NCI-H1105 treated with DMSO at 0.1 percent for 48 hours (cell line): ENCODE measurements at regions not wholly inside any gene's neighbourhood (a gene's known extent, or its start where the extent isn't known, plus 50 kb on each side); places are given as distances from the start of the nearest gene placed in this dataset.
"Not testable (repeated sequence)": the region's sequence is repeated elsewhere in the genome, so short reads cannot be mapped to it uniquely, and the experiment has no call there.

Experiments used
- DNase-seq: peaks from one replicate; lab custom pipeline; 2025; lab: John Stamatoyannopoulos, UW

DNA sequence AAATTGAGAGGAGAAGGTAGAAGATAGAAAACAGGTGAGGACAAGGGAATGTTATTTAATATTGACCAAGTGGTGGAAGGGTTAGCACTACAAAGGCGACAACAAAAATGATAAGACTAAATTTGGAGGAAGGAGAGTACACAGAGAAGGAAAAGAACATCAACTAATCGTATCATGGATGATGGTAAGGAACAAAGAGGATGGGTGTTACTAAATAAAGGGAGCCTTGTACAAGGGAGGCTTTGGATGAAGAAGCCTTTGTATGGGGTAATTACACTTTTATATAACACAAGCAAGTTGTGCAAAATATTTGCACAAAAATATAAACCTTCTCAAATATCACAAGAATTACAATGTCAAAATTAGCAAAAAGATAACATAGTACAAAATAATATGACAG is 125.7 kb downstream of the ZNF608 start:
- DNase-seq, result no peak

DNA sequence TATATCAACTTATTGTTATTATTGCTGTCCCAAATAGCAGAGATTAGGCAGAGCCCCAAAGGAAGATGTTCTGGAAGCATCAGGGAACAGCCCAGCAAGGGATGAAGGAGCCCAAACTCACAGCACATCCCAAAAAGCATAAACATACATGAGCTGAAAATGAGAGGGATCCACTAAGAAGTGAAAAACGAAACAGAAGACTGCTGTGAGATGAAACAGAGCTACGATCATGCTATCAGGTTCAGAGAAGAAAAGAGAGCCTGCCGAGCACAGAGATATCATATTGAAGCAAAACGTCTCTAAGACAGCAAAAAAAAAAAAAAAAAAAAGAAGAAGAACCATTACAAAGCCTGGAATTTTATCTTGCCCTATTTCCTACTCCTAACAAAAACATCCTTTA is 127.3 kb downstream of the ZNF608 start:
- DNase-seq, result no peak

DNA sequence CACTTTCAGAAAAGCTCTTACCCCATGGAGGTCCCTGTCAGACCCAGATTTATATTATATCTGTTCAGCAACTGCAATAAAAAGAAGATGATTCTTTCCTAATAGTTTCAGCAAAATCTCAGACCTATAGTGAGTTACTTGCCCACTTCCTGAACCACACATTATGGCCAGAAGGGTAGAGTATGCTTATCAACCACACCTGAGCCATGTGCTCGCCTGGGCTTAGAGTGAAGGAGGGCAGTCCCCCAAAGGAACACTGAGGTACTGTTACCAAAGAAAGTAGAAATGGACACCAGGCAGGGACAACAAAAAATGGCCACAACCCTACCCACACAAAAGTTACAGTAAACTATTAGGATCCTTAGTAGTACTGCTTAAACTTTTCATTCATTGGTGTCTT is 128.7 kb downstream of the ZNF608 start:
- no peak for DNase-seq

GRCh38 chr5:124614836-124615385 is 131.5 kb downstream of the ZNF608 start:
- no peak for DNase-seq

DNA sequence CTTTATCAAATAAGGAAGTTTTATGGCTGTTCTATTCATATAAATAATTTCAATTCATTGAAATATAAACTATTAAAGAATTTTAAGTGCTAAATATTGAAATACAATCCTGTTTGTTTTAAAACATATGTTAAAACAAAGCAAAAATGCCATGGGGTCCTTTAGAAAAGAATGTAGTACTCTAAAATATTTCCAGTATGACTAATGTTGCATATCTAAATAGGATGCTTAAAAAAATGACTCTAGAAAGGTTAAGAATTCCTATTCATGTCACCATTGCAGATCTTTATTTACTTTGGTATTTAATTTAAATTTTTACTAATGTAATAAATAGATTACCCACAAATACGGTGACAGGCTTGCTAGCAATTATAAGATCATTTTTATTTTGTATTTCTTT is 132.3 kb downstream of the ZNF608 start:
- DNase-seq, result no peak

- no peak for DNase-seq
Measured at GRCh38 chr5:124613273-124613953, 133.0 kb downstream of the ZNF608 start.

DNA sequence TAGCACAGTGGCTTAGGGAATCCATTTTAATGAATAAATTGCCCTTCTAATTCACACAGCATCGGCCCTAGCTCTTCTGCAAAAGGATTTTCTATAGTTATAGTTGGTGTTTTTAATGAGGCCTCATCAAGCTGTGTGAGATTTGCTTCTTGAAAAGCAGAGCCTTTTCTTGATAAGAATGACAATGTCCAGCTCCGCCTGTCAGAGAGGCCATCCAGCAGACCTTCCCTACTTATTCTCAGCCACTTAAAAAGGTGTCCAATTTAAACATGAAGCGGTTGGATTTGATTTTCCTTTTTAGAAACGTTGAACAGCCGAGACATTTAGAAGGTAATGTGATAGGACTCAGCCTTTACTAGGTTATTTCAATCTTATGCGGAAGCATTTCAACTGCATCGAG is 134.4 kb downstream of the ZNF608 start:
- no peak for DNase-seq

DNA sequence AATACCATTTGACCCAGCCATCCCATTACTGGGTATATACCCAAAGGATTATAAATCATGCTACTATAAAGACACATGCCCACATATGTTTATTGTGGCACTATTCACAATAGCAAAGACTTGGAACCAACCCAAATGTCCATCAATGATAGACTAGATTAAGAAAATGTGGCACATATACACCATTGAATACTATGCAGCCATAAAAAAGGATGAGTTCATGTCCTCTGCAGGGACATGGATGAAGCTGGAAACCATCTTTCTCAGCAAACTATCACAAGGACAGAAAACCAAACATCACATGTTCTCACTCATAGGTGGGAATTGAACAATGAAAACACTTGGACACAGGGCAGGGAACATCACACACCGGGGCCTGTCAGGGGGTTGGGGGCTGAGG is 135.2 kb downstream of the ZNF608 start:
- DNase-seq, result not testable (repeated sequence)

DNA sequence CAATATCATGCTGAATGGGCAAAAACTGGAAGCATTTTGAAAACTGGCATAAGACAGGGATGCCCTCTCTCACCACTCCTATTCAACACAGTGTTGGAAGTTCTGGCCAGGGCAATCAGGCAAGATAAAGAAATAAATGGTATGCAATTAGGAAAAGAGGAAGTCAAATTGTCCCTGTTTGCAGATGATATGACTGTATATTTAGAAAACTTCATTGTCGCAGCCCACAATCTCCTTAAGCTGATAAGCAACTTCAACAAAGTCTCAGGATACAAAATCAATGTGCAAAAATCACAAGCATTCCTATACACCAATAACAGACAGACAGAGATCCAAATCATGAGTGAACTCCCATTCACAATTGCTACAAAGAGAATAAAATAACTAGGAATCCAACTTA is 136.8 kb downstream of the ZNF608 start:
- DNase-seq, result not testable (repeated sequence)

- DNase-seq, result no peak
Measured at GRCh38 chr5:124606543-124606942, 139.9 kb downstream of the ZNF608 start.

GRCh38 chr5:124606093-124606492 is 140.3 kb downstream of the ZNF608 start:
- DNase-seq, result no peak

GRCh38 chr5:124605541-124605940 is 140.9 kb downstream of the ZNF608 start:
- DNase-seq, result no peak

- DNase-seq, result no peak
Measured at GRCh38 chr5:124604419-124604818, 142.0 kb downstream of the ZNF608 start.

DNA sequence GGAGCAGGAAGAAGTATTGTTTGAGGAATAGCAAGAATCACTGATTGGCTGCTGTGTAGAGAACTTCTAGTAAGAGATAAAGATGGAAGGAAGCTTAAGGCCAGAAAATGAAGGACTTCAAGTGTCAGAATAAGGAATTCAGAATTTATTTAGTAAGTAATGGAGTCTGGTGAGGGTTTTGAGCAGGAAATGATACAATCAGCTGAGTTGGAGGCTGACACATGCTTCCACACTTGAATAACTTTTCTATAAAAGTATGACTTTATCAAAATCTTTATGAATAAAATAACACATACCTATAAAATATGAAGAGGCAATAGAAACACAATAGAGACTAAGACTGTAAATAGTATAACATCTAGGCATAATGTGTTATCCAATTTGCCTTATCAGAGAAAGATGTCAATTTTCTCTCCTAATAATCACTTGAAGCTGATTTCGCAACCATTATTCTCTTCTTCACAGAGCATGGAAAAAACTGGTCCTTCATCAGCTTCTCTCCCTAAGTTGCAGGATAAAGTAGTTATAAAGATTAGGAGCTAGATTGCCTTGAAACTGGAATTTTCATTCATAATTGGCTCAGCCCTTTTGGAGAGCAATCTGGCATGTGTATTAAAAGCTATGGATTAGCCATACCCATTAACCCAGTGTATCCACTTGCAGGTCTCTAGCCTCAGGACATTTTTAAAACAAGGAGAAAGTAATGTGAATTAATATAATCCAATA is 143.4 kb downstream of the ZNF608 start:
- no peak for DNase-seq

DNA sequence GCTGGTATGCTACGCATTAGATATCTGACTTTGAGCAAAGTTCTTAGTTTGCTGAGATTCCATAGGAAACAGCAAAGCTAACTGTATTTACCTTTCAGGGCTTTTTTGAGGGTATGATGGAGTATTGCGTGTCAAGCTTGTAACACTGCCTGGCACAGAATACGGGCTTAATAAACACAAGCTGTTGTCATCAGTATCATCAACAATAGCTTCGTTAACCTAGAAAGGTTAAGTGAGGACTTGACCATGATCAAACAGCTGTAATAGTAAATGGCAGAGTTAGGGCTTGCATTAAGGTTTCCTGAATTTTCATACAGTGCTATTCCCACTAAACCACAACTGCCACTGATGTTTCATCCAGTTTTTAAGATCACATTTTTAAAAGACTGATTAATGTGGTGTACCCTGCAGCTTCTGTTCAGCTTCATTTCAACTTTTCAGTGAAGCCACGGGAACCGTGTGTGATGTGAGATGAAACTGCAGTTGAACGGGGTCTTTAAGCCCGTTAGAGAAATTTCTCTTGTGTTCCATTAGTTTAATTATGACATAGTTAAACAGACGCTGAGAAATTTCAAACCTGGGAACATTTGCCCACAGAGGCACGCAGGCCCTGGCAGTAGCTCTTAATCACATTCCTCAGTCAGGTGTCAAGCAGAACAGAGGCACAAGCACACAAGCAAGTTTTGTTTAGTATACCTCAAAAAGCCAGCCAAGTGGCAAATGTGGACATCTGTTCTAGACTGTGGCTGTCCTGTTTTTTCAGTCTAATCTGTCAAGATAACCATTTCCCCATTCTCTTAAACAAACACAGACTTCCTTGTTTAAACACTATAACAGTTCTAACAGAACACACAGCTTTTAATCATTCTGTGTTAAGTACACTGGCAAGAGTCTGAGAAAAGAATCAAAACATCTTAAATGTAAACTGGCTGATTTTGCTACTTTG is 147.1 kb downstream of the ZNF608 start:
- DNase-seq, result no peak

DNA sequence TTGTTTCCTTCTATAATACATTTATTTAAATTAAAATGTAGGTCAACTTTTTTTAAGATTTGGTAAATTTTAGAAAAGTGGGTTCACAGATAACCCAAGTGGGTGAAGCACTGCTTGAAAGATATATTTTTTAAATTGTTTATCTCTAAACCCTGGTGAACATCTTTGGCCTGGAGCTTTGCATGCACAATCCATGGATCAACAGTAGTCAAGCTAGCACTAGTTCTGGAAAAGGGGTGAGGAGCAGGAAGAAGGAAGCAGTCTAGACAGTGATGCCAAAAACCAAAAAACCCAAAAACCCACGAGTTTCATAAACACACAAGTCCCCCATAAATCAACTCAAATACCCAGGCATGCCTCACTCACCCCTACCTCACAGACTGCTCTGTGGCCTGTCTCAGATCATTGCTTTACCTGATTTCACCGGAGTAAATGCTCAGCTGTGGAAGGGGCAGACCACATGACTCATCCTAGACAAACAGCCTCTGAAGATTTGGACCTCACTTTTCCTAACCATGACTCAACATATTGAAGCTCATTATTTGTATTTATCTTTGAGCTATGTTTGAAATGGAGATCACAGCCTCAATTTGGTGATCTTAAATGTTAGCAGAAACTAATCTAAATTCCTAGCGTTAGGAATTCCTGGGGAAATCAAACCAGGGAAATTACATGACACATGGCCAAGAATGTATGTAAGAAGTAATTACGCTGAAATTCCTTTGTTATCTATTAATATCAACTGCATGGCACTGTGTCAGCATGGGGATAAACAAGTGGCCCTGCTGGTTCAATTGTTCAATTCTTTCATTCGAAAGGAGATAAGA is 149.6 kb downstream of the ZNF608 start:
- no peak for DNase-seq

DNA sequence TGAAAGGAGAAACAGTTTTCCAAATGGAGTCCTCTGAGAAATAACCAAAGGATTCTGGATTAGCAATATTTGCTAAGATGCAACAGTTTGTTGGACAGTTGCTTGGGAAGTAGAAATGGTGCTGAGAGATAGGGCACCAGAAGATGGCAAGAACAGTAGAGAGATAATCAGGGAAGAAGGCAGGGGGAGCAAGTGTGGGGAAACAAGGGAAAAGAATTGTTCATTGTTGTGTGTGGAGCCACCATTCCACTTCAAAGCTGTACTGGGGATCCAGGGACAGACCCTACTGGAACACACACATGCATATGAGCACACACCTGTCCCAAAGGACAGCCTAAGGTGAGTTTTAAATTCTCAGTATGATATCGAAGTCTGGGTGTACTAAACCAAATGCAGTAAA is 152.5 kb downstream of the ZNF608 start:
- DNase-seq, result no peak

- no peak for DNase-seq
Measured at GRCh38 chr5:124592891-124593290, 153.5 kb downstream of the ZNF608 start.

GRCh38 chr5:124591583-124591982 is 154.9 kb downstream of the ZNF608 start:
- DNase-seq, result no peak

GRCh38 chr5:124590686-124591085 is 155.8 kb downstream of the ZNF608 start:
- no peak for DNase-seq

DNA sequence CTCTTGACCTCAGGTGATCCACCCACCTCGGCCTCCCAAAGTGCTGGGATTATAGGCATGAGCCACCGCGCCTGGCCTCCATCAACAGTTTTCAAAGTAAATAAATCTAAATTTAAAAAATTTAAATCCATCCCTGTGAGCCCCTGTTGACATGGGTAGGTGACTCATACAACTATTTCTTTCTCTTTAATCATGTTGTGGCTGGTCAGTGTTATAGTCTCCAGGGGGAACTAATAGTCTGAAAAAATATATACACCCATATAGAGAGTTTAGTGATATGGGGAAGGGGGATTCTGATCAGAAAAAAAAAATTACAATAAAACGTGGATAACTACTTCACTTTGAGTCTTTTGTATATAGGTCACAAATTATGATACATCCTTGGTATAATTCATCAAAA is 159.2 kb downstream of the ZNF608 start:
- no peak for DNase-seq
